ENCODE measurements at regions not wholly inside any gene's neighbourhood (a gene's known extent, or its start where the extent isn't known, plus 50 kb on each side); places are given as distances from the start of the nearest gene placed in this dataset.
"Not testable (repeated sequence)": the region's sequence is repeated elsewhere in the genome, so short reads cannot be mapped to it uniquely, and the experiment has no call there.

GRCh38 chr10:53379956-53380355 is 607.4 kb upstream of the MBL2 start:
- DNase-seq (ENCODE audit: low spot score in 2 of 2): no peak
- WGBS, 2 donors: 52 to 56% methylated on average over 1 of the region's 1 CpG
- H3K4me3 ChIP-seq (ENCODE audit: low read depth, poor library complexity, severe bottlenecking): no peak overlapping the region
- intact Hi-C loops (cut with DNase I; ENCODE audit: low total_unique reads): no loop called here
- no peak for TF ChIP-seq CTCF (IDR thresholded peaks at IDR 0.05)
- no peak for TF ChIP-seq POLR2A (IDR thresholded peaks at IDR 0.05)

DNA sequence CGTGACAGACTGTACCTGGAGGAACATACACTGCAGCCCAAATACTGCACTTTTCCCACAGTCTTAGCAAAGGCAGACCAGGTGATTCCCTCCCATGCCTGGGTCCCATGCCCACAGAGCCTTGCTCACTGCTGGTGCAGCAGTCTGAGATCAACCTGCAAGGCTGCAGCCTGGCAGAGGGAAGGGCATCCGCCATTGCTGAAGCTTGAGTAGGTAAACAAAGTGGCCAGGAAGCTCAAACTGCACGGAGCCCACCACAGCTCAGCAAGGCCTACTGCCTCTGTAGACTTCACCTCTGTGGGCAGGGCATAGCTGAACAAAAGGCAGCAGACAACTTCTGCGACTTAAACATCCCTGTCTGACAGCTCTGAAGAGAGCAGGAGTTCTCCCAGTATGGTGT is 597.8 kb upstream of the MBL2 start:
- TF ChIP-seq CTCF (IDR thresholded peaks at IDR 0.05): no peak
- no peak for TF ChIP-seq POLR2A (IDR thresholded peaks at IDR 0.05)
- intact Hi-C loops (cut with DNase I; ENCODE audit: low total_unique reads): no loop called here
- WGBS, 2 donors: 80 to 86% methylated on average over 3 to 4 of the region's 4 CpGs
- no peak overlapping the region for H3K4me3 ChIP-seq (ENCODE audit: low read depth, poor library complexity, severe bottlenecking)
- no peak for DNase-seq (ENCODE audit: low spot score in 2 of 2)

DNA sequence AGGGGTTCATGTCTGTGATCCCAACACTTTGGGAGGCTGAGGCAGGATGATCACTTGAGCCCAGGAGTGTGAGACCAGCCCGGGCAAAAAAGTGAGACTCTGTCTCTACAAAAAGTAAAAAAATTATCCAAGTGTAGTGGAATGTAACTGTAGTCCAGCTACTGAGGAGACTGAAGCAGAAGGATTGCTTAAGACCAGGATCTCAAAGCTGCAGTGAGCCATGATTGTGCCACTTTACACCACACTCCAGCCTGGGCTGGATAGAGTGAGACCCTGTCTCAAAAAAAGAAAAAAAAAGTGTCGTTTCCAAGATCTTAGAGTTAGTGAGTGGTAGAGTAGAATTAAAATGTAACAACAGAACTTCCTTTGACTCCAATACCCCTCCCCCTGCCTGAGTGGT is 589.4 kb upstream of the MBL2 start:
- no peak for DNase-seq (ENCODE audit: low spot score in 2 of 2)
- 78 to 89% methylated on average over 2 of the region's 2 CpGs for WGBS, 2 donors
- TF ChIP-seq CTCF (IDR thresholded peaks at IDR 0.05): no peak
- no peak for TF ChIP-seq POLR2A (IDR thresholded peaks at IDR 0.05)
- no peak overlapping the region for H3K4me3 ChIP-seq (ENCODE audit: low read depth, poor library complexity, severe bottlenecking)
- intact Hi-C loops (cut with DNase I; ENCODE audit: low total_unique reads): no loop called here

GRCh38 chr10:53361281-53361680 is 588.7 kb upstream of the MBL2 start:
- no peak overlapping the region for H3K4me3 ChIP-seq (ENCODE audit: low read depth, poor library complexity, severe bottlenecking)
- WGBS, 2 donors: 78 to 96% methylated on average over 1 of the region's 1 CpG
- TF ChIP-seq POLR2A (IDR thresholded peaks at IDR 0.05): no peak
- no peak for TF ChIP-seq CTCF (IDR thresholded peaks at IDR 0.05)
- DNase-seq (ENCODE audit: low spot score in 2 of 2): no peak
- intact Hi-C loops (cut with DNase I; ENCODE audit: low total_unique reads): no loop called here

- intact Hi-C loops (cut with DNase I; ENCODE audit: low total_unique reads); DNase-seq (ENCODE audit: low spot score in 2 of 2); H3K4me3 ChIP-seq (ENCODE audit: low read depth, poor library complexity, severe bottlenecking): not testable (repeated sequence)
- 81 to 83% methylated on average over 4 of the region's 4 CpGs for WGBS, 2 donors
These were observed 586.4 kb upstream of the MBL2 start for GRCh38 chr10:53358978-53359377.

GRCh38 chr10:53358536-53358935 is 586.0 kb upstream of the MBL2 start:
- 92 to 93% methylated on average over 4 of the region's 4 CpGs for WGBS, 2 donors
- no peak for DNase-seq (ENCODE audit: low spot score in 2 of 2)
- H3K4me3 ChIP-seq (ENCODE audit: low read depth, poor library complexity, severe bottlenecking): no peak overlapping the region
- intact Hi-C loops (cut with DNase I; ENCODE audit: low total_unique reads): no loop called here
- no peak for TF ChIP-seq CTCF (IDR thresholded peaks at IDR 0.05)
- TF ChIP-seq POLR2A (IDR thresholded peaks at IDR 0.05): no peak
